Progenitor cell of endocrine pancreas (in vitro differentiated cells): ENCODE measurements at regions not wholly inside any gene's neighbourhood (a gene's known extent, or its start where the extent isn't known, plus 50 kb on each side); places are given as distances from the start of the nearest gene placed in this dataset.

ENCODE experiments used
- DNase-seq: peaks from one replicate; pipeline ENCODE4 v3.0.0; 2021; ENCODE audit warnings: low spot score; ENCODE audit not compliant: unreplicated experiment
- H3K27ac Mint-ChIP-seq: 2 replicates; pipeline ENCODE4 v1.8.0; 2021; ENCODE audit warnings: mild to moderate bottlenecking, moderate library complexity, mixed read lengths
- H3K27me3 Mint-ChIP-seq: 2 replicates; pipeline ENCODE4 v1.8.0; 2021; ENCODE audit warnings: mixed read lengths
- H3K36me3 Mint-ChIP-seq: 2 replicates; pipeline ENCODE4 v1.8.0; 2022; ENCODE audit warnings: mixed read lengths; ENCODE audit not compliant: insufficient read depth
- H3K4me1 Mint-ChIP-seq: 2 replicates; pipeline ENCODE4 v1.8.0; 2021; ENCODE audit warnings: low read depth, mixed read lengths
- H3K4me3 Mint-ChIP-seq: 2 replicates; pipeline ENCODE4 v1.8.0; 2021; ENCODE audit warnings: low read depth, mild to moderate bottlenecking, moderate library complexity, mixed read lengths
- H3K9me3 Mint-ChIP-seq: 2 replicates; pipeline ENCODE4 v1.8.0; 2021; ENCODE audit warnings: low read depth, mixed read lengths
- TF ChIP-seq, protein P1 (sequence below): fragments of 200-600 bp; sonication (generic); IDR thresholded peaks from one replicate; pipeline ENCODE4 v1.5.0; 2021; ENCODE audit warnings: antibody characterized with exemption, mild to moderate bottlenecking; ENCODE audit not compliant: unreplicated experiment

DNA sequence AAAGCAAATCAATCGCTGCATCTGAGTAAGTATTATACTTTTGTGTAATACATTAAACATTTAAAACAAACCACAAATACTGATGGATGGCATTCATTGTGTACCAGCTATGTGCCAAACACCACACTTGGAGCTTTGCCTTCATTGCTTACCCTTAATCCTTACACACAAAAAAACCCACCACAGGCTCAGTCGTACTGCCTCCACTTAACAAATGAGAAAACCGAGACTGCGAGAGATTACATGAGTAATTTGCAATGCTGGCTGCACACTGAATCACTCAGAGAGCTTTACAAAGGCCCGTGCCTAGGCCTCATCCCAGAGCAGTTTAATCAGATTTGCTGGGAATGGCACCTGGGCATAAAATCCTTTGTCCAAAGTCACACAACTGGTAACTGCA, 130.5 kb downstream of the EDN1 start:
- Mint-ChIP-seq H3K4me3 (no peak overlapping the region), H3K27me3 (peaks cover 4% of the 10 kb centered on the region), H3K27ac (peak overlapping the region; percentile 12), H3K9me3 (peaks cover 9% of the 10 kb centered on the region), H3K36me3 (no peaks in the 10 kb centered on the region), H3K4me1 (peaks cover 14% of the 10 kb centered on the region)
- DNase-seq: no peak
- TF ChIP-seq, protein P1, sequence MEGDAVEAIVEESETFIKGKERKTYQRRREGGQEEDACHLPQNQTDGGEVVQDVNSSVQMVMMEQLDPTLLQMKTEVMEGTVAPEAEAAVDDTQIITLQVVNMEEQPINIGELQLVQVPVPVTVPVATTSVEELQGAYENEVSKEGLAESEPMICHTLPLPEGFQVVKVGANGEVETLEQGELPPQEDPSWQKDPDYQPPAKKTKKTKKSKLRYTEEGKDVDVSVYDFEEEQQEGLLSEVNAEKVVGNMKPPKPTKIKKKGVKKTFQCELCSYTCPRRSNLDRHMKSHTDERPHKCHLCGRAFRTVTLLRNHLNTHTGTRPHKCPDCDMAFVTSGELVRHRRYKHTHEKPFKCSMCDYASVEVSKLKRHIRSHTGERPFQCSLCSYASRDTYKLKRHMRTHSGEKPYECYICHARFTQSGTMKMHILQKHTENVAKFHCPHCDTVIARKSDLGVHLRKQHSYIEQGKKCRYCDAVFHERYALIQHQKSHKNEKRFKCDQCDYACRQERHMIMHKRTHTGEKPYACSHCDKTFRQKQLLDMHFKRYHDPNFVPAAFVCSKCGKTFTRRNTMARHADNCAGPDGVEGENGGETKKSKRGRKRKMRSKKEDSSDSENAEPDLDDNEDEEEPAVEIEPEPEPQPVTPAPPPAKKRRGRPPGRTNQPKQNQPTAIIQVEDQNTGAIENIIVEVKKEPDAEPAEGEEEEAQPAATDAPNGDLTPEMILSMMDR: no peak

- Mint-ChIP-seq H3K36me3 (no peaks in the 10 kb centered on the region), H3K4me3 (no peak overlapping the region), H3K9me3 (peaks cover 9% of the 10 kb centered on the region), H3K27me3 (peaks cover 4% of the 10 kb centered on the region), H3K27ac (no peak overlapping the region), H3K4me1 (peaks cover 14% of the 10 kb centered on the region)
- DNase-seq: no peak
- TF ChIP-seq, protein P1: no peak
These were observed 131.4 kb downstream of the EDN1 start for GRCh38 chr6:12421596-12421995.

GRCh38 chr6:12422848-12423247, 132.7 kb downstream of the EDN1 start:
- TF ChIP-seq, protein P1: no peak
- Mint-ChIP-seq H3K27ac (no peak overlapping the region), H3K4me3 (no peak overlapping the region), H3K4me1 (peaks cover 14% of the 10 kb centered on the region), H3K9me3 (peaks cover 9% of the 10 kb centered on the region), H3K36me3 (no peaks in the 10 kb centered on the region), H3K27me3 (peaks cover 4% of the 10 kb centered on the region)
- no peak for DNase-seq

GRCh38 chr6:12423832-12424231, 133.7 kb downstream of the EDN1 start:
- H3K4me1 Mint-ChIP-seq: peaks cover 14% of the 10 kb centered on the region
- TF ChIP-seq, protein P1: no peak
- no peak overlapping the region for H3K4me3 Mint-ChIP-seq
- H3K36me3 Mint-ChIP-seq: no peaks in the 10 kb centered on the region
- DNase-seq: no peak
- peaks cover 3% of the 10 kb centered on the region for H3K9me3 Mint-ChIP-seq
- H3K27me3 Mint-ChIP-seq: peaks cover 4% of the 10 kb centered on the region
- H3K27ac Mint-ChIP-seq: no peak overlapping the region

GRCh38 chr6:12426121-12426520, 136.0 kb downstream of the EDN1 start:
- Mint-ChIP-seq H3K9me3 (no peaks in the 10 kb centered on the region), H3K4me3 (no peak overlapping the region), H3K36me3 (no peaks in the 10 kb centered on the region), H3K4me1 (no peaks in the 10 kb centered on the region), H3K27me3 (peaks cover 4% of the 10 kb centered on the region), H3K27ac (no peak overlapping the region)
- TF ChIP-seq, protein P1: no peak
- DNase-seq: no peak
